Activated CD4-positive, alpha-beta T cell treated with anti-CD3 and anti-CD28 coated beads for 36 hours (primary cell): ENCODE measurements at regions not wholly inside any gene's neighbourhood (a gene's known extent, or its start where the extent isn't known, plus 50 kb on each side); places are given as distances from the start of the nearest gene placed in this dataset.

ENCODE experiments used
- ATAC-seq: fragments of 200-7000 bp; cut with Tn5 transposase; one replicate; pipeline ENCODE4 v1.10.0; 2021; ENCODE audit warnings: mild to moderate bottlenecking, moderate library complexity
- CTCF ChIA-PET: fragments of 350-600 bp; sonication (Branson Sonifier 250); formaldehyde crosslinking; loops from one replicate; lab custom pipeline; 2021; ENCODE audit warnings: antibody characterized with exemption; lab: Charles Lee
- POLR2A ChIA-PET: fragments of 350-600 bp; sonication (Branson Sonifier 250); formaldehyde crosslinking; loops from one replicate; lab custom pipeline; 2021; ENCODE audit warnings: antibody characterized with exemption, inconsistent platforms; lab: Charles Lee
- DNase-seq: peaks from one replicate; pipeline ENCODE4 v3.0.0-alpha.2; 2020
- H3K27ac Mint-ChIP-seq: one replicate; pipeline ENCODE4 v1.8.0; 2021; ENCODE audit warnings: mixed read lengths
- H3K27me3 Mint-ChIP-seq: one replicate; pipeline ENCODE4 v1.8.0; 2021; ENCODE audit warnings: mixed read lengths
- H3K36me3 Mint-ChIP-seq: one replicate; pipeline ENCODE4 v1.8.0; 2021; ENCODE audit warnings: low read depth, mixed read lengths
- H3K4me1 Mint-ChIP-seq: one replicate; pipeline ENCODE4 v1.8.0; 2021; ENCODE audit warnings: mixed read lengths
- H3K4me3 Mint-ChIP-seq: one replicate; pipeline ENCODE4 v1.8.0; 2021; ENCODE audit warnings: mild to moderate bottlenecking, moderate library complexity, mixed read lengths
- H3K9me3 Mint-ChIP-seq: one replicate; pipeline ENCODE4 v1.8.0; 2021; ENCODE audit warnings: low read depth, mixed read lengths
- intact Hi-C, 2 experiments: fragments of 100-400 bp; cut with DNase I in 1 of 2; cut with micrococcal nuclease in 1 of 2; formaldehyde crosslinking; loops; one replicate each; pipeline versions ENCODE4 v1.14.2 to v1.15.1; 2022 to 2024; cut with DNase I, micrococcal nuclease

DNA sequence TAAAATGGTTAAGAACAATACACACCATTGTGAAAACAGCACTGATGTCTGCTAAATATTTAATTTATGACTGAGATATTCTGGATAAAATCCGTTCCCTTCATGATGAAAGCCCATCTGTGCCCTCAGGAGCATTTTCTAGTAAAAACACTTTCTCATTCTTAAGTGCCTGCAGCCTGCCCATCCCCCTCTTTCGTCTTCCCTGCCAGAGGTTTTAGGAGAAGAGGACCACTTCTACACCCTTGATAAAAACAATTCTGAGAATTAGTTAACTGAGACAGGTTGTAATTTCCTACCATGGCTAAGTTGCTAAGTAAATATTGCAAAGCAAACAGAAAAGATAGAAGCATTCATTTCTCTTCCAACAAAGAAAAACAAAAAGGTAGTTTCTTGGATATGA is 272.6 kb downstream of the ATPSCKMT start:
- no peak overlapping the region for H3K27ac Mint-ChIP-seq
- ATAC-seq = no peak
- intact Hi-C loops = no loop called here
- H3K4me3 Mint-ChIP-seq = no peak overlapping the region
- H3K4me1 Mint-ChIP-seq = no peaks in the 10 kb centered on the region
- no peaks in the 10 kb centered on the region for H3K36me3 Mint-ChIP-seq
- ChIA-PET POLR2A (no interaction called here), CTCF (no interaction called here)
- no peak for DNase-seq
- no peaks in the 10 kb centered on the region for H3K9me3 Mint-ChIP-seq
- no peaks in the 10 kb centered on the region for H3K27me3 Mint-ChIP-seq

- ATAC-seq = no peak
Observed at GRCh38 chr5:9976621-9977020, 273.1 kb downstream of the ATPSCKMT start.

DNA sequence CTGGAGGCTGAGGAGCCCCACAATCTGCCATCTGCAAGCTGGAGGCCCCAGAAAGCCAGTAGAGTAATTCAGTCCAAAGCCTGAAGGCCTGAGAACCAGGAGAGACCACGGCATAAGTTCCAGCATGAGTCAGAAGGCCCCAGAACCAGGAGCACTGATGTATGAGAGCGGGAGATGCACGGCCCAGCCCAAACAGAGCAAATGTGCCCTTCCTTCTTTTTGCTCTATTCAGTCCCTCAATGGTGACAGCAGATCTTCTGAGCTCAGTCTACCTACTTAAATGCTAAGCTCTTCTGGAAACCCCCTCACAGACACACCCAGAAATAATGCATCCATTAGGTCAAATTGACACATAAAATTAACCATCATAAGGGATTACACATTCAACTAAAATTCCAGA is 277.6 kb downstream of the ATPSCKMT start:
- no peaks in the 10 kb centered on the region for H3K27me3 Mint-ChIP-seq
- ChIA-PET POLR2A (no interaction called here), CTCF (no interaction called here)
- intact Hi-C loops = no loop called here
- no peak overlapping the region for H3K4me3 Mint-ChIP-seq
- H3K27ac Mint-ChIP-seq = no peak overlapping the region
- DNase-seq (no peak), ATAC-seq (no peak)
- H3K36me3 Mint-ChIP-seq = no peaks in the 10 kb centered on the region
- peaks cover 5% of the 10 kb centered on the region for H3K9me3 Mint-ChIP-seq
- no peaks in the 10 kb centered on the region for H3K4me1 Mint-ChIP-seq

More at GRCh38 chr5:9976621-9977020, 273.1 kb downstream of the ATPSCKMT start:
- H3K9me3 Mint-ChIP-seq = no peaks in the 10 kb centered on the region
- POLR2A ChIA-PET = no interaction called here
- no peaks in the 10 kb centered on the region for H3K27me3 Mint-ChIP-seq
- CTCF ChIA-PET = no interaction called here
- H3K36me3 Mint-ChIP-seq = no peaks in the 10 kb centered on the region
- intact Hi-C loops = no loop called here
- H3K4me1 Mint-ChIP-seq = no peaks in the 10 kb centered on the region
- no peak overlapping the region for H3K27ac Mint-ChIP-seq
- H3K4me3 Mint-ChIP-seq = no peak overlapping the region
- no peak for DNase-seq

GRCh38 chr5:9971301-9971700 is 278.4 kb downstream of the ATPSCKMT start:
- H3K27me3 Mint-ChIP-seq = no peaks in the 10 kb centered on the region
- H3K27ac Mint-ChIP-seq = no peak overlapping the region
- intact Hi-C loops = no loop called here
- ChIA-PET CTCF (no interaction called here), POLR2A (no interaction called here)
- DNase-seq (no peak), ATAC-seq (no peak)
- no peak overlapping the region for H3K4me3 Mint-ChIP-seq
- H3K36me3 Mint-ChIP-seq = no peaks in the 10 kb centered on the region
- H3K4me1 Mint-ChIP-seq = no peaks in the 10 kb centered on the region
- peaks cover 5% of the 10 kb centered on the region for H3K9me3 Mint-ChIP-seq

DNA sequence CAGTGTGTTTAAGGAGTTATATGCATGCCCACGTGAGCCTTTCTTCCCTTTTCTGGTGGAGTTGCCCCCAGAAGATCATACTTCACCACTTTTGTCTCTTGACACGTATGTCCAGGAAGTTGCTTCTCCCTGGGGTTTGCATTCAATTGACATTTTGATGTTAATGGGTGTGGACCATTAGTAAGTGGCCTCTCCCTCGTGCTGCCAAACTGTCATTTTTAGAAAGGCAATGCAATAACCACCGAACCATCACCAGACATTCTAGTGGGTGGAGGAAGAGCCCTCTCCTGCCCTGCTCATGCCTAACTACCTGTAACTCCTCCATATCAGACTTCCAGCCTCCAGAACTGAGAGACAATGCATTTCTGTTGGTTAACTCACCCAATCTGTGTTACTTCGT is 290.8 kb downstream of the ATPSCKMT start:
- DNase-seq (no peak), ATAC-seq (no peak)
- no peak overlapping the region for H3K4me3 Mint-ChIP-seq
- ChIA-PET CTCF (no interaction called here), POLR2A (no interaction called here)
- H3K4me1 Mint-ChIP-seq = no peaks in the 10 kb centered on the region
- H3K27me3 Mint-ChIP-seq = no peaks in the 10 kb centered on the region
- H3K27ac Mint-ChIP-seq = no peak overlapping the region
- no peaks in the 10 kb centered on the region for H3K36me3 Mint-ChIP-seq
- H3K9me3 Mint-ChIP-seq = peaks cover 5% of the 10 kb centered on the region
- intact Hi-C loops = no loop called here

- Mint-ChIP-seq H3K4me3 (no peak overlapping the region), H3K36me3 (no peaks in the 10 kb centered on the region), H3K27ac (no peak overlapping the region), H3K4me1 (no peaks in the 10 kb centered on the region), H3K27me3 (no peaks in the 10 kb centered on the region), H3K9me3 (peaks cover 3% of the 10 kb centered on the region)
- intact Hi-C loops = no loop called here
- DNase-seq (no peak), ATAC-seq (no peak)
- ChIA-PET POLR2A (no interaction called here), CTCF (no interaction called here)
Observed at GRCh38 chr5:9957214-9957613, 292.5 kb downstream of the ATPSCKMT start.

- Mint-ChIP-seq H3K36me3 (no peaks in the 10 kb centered on the region), H3K27me3 (no peaks in the 10 kb centered on the region), H3K27ac (no peak overlapping the region), H3K4me1 (no peaks in the 10 kb centered on the region), H3K9me3 (peaks cover 3% of the 10 kb centered on the region), H3K4me3 (no peak overlapping the region)
- ChIA-PET POLR2A (no interaction called here), CTCF (interaction anchor here (0.6 kb wide), 1 partner anchor 1727 kb away, joined by 3 read pairs; no protein-coding TSS in a partner anchor)
- intact Hi-C loops = no loop called here
- no peak for ATAC-seq
- DNase-seq = no peak
Observed at GRCh38 chr5:9956725-9957124, 293.0 kb downstream of the ATPSCKMT start.

GRCh38 chr5:9955586-9955985 is 294.1 kb downstream of the ATPSCKMT start:
- H3K27me3 Mint-ChIP-seq = no peaks in the 10 kb centered on the region
- intact Hi-C loops = no loop called here
- no peak overlapping the region for H3K4me3 Mint-ChIP-seq
- H3K4me1 Mint-ChIP-seq = no peaks in the 10 kb centered on the region
- DNase-seq (no peak), ATAC-seq (no peak)
- H3K9me3 Mint-ChIP-seq = no peaks in the 10 kb centered on the region
- POLR2A ChIA-PET = no interaction called here
- CTCF ChIA-PET = no interaction called here
- H3K36me3 Mint-ChIP-seq = no peaks in the 10 kb centered on the region
- H3K27ac Mint-ChIP-seq = no peak overlapping the region

- H3K4me1 Mint-ChIP-seq = no peaks in the 10 kb centered on the region
- no peak for ATAC-seq
Observed at GRCh38 chr5:9954869-9955268, 294.8 kb downstream of the ATPSCKMT start.

DNA sequence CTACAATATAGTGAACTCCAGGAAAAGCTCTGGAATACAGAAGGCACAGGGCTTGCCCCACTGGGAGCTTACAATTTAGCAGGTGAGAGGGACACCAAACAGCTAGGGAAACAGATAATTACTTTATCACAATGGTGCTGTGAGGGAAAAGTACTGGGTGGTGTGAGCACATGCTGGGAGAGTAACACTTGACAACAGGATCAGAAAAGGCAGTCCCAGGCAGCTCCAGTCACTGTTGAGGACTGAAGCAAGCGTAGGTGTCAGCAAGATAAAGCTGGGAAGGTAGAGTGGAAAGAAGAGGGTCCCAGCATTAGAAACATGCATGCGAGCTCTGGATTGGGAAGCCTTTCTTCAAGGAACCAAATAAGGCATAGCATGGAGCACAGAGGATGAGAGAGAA is 296.0 kb downstream of the ATPSCKMT start:
- Mint-ChIP-seq H3K4me1 (no peaks in the 10 kb centered on the region), H3K27me3 (no peaks in the 10 kb centered on the region), H3K4me3 (no peak overlapping the region), H3K36me3 (no peaks in the 10 kb centered on the region), H3K27ac (no peak overlapping the region), H3K9me3 (no peaks in the 10 kb centered on the region)
- ATAC-seq (no peak), DNase-seq (no peak)
- ChIA-PET POLR2A (no interaction called here), CTCF (no interaction called here)
- intact Hi-C loops = no loop called here

More at GRCh38 chr5:9954869-9955268, 294.8 kb downstream of the ATPSCKMT start:
- POLR2A ChIA-PET = no interaction called here
- H3K4me3 Mint-ChIP-seq = no peak overlapping the region
- H3K36me3 Mint-ChIP-seq = no peaks in the 10 kb centered on the region
- H3K27me3 Mint-ChIP-seq = no peaks in the 10 kb centered on the region
- no peak overlapping the region for H3K27ac Mint-ChIP-seq
- intact Hi-C loops = no loop called here
- DNase-seq = no peak
- CTCF ChIA-PET = no interaction called here
- H3K9me3 Mint-ChIP-seq = no peaks in the 10 kb centered on the region

DNA sequence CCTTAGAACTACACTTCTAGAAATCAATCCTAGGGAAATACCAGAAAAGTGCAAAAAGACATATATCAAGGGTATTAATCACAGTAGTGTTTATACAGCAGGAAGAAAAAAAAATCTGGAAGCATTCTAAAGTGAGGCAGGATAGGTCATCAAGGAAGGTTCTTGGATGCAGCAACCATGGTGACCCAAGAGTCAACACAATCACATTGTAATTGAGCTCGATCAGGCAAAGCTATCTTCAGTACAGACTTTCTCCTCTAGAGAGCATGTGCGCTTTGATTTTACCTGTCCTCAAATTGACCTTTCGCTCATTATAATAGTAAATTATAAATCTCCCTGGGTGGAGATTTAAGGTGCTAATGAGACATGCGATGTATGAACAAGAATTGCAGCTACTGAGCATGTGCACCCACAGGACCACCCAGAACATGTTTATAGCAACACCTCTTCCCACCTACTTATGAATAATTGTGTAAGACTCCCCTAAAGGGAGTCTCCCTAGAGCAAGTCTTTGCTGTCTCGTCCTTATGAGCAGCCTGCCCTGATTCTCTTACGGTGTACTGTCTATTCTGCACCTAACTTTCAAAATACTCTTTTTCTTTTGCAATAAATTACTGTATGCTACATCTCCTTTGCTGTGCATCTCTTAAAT is 297.7 kb downstream of the ATPSCKMT start:
- Mint-ChIP-seq H3K27ac (no peak overlapping the region), H3K27me3 (peaks cover 2% of the 10 kb centered on the region), H3K4me3 (no peak overlapping the region), H3K36me3 (no peaks in the 10 kb centered on the region), H3K9me3 (no peaks in the 10 kb centered on the region), H3K4me1 (no peaks in the 10 kb centered on the region)
- DNase-seq (no peak), ATAC-seq (no peak)
- CTCF ChIA-PET = no interaction called here
- intact Hi-C loops = no loop called here
- POLR2A ChIA-PET = no interaction called here

GRCh38 chr5:9947944-9948343 is 301.7 kb downstream of the ATPSCKMT start:
- no peak for DNase-seq
- Mint-ChIP-seq H3K4me3 (no peak overlapping the region), H3K27me3 (peaks cover 2% of the 10 kb centered on the region), H3K36me3 (no peaks in the 10 kb centered on the region), H3K4me1 (no peaks in the 10 kb centered on the region), H3K9me3 (no peaks in the 10 kb centered on the region), H3K27ac (no peak overlapping the region)
- ATAC-seq = no peak
- intact Hi-C loops = no loop called here
- ChIA-PET CTCF (interaction anchor here (0.7 kb wide), 1 partner anchor 69 kb away, joined by 3 read pairs; no protein-coding TSS in a partner anchor), POLR2A (no interaction called here)
